Fibroblast of lung (primary cell): ENCODE measurements at regions not wholly inside any gene's neighbourhood (a gene's known extent, or its start where the extent isn't known, plus 50 kb on each side); places are given as distances from the start of the nearest gene placed in this dataset.

Source experiments
- DNase-seq, 2 donors: peaks; one replicate each; pipeline versions ENCODE4 v3.0.0 to v3.0.0-alpha.2; 2010; ENCODE audit warnings: low read depth in 2 of 2
- H2AFZ ChIP-seq: 2 replicates; pipeline ENCODE4 v1.5.1; 2012; ENCODE audit warnings: low read length, control low read depth, inconsistent platforms
- H3K27ac ChIP-seq: 2 replicates; pipeline ENCODE4 v1.5.1; 2011; ENCODE audit warnings: low read length, control low read depth; ENCODE audit not compliant: insufficient read depth
- H3K27me3 ChIP-seq: 2 replicates; pipeline ENCODE4 v1.5.1; 2011; ENCODE audit warnings: mild to moderate bottlenecking, low read length; ENCODE audit not compliant: control insufficient read depth, insufficient read depth
- H3K36me3 ChIP-seq: 2 replicates; pipeline ENCODE4 v1.5.1; 2011; ENCODE audit warnings: low read length; ENCODE audit not compliant: control insufficient read depth, insufficient read depth
- H3K4me1 ChIP-seq: 2 replicates; pipeline ENCODE4 v1.5.1; 2011; ENCODE audit warnings: low read length; ENCODE audit not compliant: control insufficient read depth, insufficient read depth; ENCODE audit errors: extremely low read depth
- H3K4me2 ChIP-seq: 2 replicates; pipeline ENCODE4 v1.5.1; 2011; ENCODE audit warnings: low read length, control low read depth; ENCODE audit not compliant: insufficient read depth; ENCODE audit errors: extremely low read depth
- H3K4me3 ChIP-seq, 4 experiments: fragments of 200-600 bp in 1 of 4; sonication (generic) in 1 of 4; replicated peaks in 1 of 4; 2 replicates each; pipeline ENCODE4 v1.5.1; 2011 to 2016; ENCODE audit warnings: low read length in 4 of 4, low read depth in 3 of 4, mild to moderate bottlenecking in 3 of 4, control low read depth in 2 of 4, inconsistent platforms in 1 of 4, mixed read lengths in 1 of 4; ENCODE audit not compliant: insufficient read depth in 1 of 4; ENCODE audit errors: control extremely low read depth in 1 of 4
- H3K79me2 ChIP-seq: 2 replicates; pipeline ENCODE4 v1.5.1; 2012; ENCODE audit warnings: mild to moderate bottlenecking, low read length, inconsistent platforms; ENCODE audit not compliant: control insufficient read depth, insufficient read depth
- H3K9ac ChIP-seq: 2 replicates; pipeline ENCODE4 v1.5.1; 2011; ENCODE audit warnings: mild to moderate bottlenecking, low read length, control low read depth; ENCODE audit not compliant: insufficient read depth
- H3K9me3 ChIP-seq: 2 replicates; pipeline ENCODE4 v1.5.1; 2012; ENCODE audit warnings: low read depth, low read length; ENCODE audit not compliant: control insufficient read depth, insufficient read depth
- H4K20me1 ChIP-seq: 2 replicates; pipeline ENCODE4 v1.5.1; 2011; ENCODE audit warnings: low read length; ENCODE audit not compliant: control insufficient read depth, insufficient read depth; ENCODE audit errors: extremely low read depth
- EZH2 ChIP-seq: IDR thresholded peaks from 2 replicates; pipeline ENCODE4 v1.5.1; 2012; ENCODE audit warnings: low read length, control low read depth, mild to moderate bottlenecking; ENCODE audit errors: missing control alignments
- TF ChIP-seq, protein P1 (sequence below), 2 donors: IDR thresholded peaks in 1 of 2; conservative IDR thresholded peaks in 1 of 2; 1 replicate in 1 of 2; 2 replicates in 1 of 2; pipeline ENCODE4 v1.5.1; 2011 to 2012; ENCODE audit warnings: low read length in 2 of 2, control low read depth in 1 of 2, inconsistent platforms in 1 of 2, low read depth in 1 of 2, mild to moderate bottlenecking in 1 of 2

DNA sequence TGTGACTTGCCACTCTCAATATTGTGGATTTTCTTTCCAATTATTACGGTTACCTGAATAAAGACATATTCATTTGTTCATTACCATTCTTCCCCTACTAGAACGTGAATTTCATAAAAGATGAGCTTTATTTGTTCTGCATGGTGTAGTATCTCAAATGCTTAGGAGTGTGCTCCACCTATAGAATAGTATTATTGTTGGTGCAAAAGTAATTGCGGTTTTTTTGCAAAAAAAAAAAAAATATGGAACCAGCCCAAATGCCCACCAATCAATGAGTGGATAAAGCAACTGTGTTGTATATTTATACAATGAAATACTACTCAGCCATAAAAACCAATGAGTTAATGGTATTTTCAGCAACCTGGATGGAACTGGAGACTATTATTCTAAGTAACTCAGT lies 525.5 kb upstream of the PRKX start:
- DNase-seq: no peak
- H3K27ac ChIP-seq: no peak overlapping the region
- no peaks in the 10 kb centered on the region for H3K4me1 ChIP-seq
- H3K4me2 ChIP-seq: no peak overlapping the region
- no peak overlapping the region for H2AFZ ChIP-seq
- no peak overlapping the region for H3K9ac ChIP-seq
- no peaks in the 10 kb centered on the region for H3K79me2 ChIP-seq
- no peaks in the 10 kb centered on the region for H3K36me3 ChIP-seq
- H3K4me3 ChIP-seq: no peak overlapping the region
- H3K9me3 ChIP-seq: no peaks in the 10 kb centered on the region
- TF ChIP-seq, protein P1, sequence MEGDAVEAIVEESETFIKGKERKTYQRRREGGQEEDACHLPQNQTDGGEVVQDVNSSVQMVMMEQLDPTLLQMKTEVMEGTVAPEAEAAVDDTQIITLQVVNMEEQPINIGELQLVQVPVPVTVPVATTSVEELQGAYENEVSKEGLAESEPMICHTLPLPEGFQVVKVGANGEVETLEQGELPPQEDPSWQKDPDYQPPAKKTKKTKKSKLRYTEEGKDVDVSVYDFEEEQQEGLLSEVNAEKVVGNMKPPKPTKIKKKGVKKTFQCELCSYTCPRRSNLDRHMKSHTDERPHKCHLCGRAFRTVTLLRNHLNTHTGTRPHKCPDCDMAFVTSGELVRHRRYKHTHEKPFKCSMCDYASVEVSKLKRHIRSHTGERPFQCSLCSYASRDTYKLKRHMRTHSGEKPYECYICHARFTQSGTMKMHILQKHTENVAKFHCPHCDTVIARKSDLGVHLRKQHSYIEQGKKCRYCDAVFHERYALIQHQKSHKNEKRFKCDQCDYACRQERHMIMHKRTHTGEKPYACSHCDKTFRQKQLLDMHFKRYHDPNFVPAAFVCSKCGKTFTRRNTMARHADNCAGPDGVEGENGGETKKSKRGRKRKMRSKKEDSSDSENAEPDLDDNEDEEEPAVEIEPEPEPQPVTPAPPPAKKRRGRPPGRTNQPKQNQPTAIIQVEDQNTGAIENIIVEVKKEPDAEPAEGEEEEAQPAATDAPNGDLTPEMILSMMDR (conservative IDR thresholded peaks at IDR 0.05 in 1 of 2, IDR thresholded peaks at IDR 0.05 in 1 of 2; ENCODE audit: low read depth in 1 of 2, low read length in 2 of 2): no peak
- no peak for TF ChIP-seq EZH2
- no peaks in the 10 kb centered on the region for H4K20me1 ChIP-seq
- no peaks in the 10 kb centered on the region for H3K27me3 ChIP-seq

GRCh38 chrX:4225086-4225485 lies 511.6 kb upstream of the PRKX start:
- no peak overlapping the region for H2AFZ ChIP-seq
- H3K79me2 ChIP-seq: no peaks in the 10 kb centered on the region
- TF ChIP-seq, protein P1 (conservative IDR thresholded peaks at IDR 0.05 in 1 of 2, IDR thresholded peaks at IDR 0.05 in 1 of 2; ENCODE audit: low read depth in 1 of 2, low read length in 2 of 2): no peak
- TF ChIP-seq EZH2: no peak
- no peak overlapping the region for H3K4me3 ChIP-seq
- no peaks in the 10 kb centered on the region for H3K9me3 ChIP-seq
- no peak overlapping the region for H3K9ac ChIP-seq
- no peak overlapping the region for H3K27ac ChIP-seq
- no peak overlapping the region for H3K4me2 ChIP-seq
- H4K20me1 ChIP-seq: no peaks in the 10 kb centered on the region
- H3K4me1 ChIP-seq: no peaks in the 10 kb centered on the region
- H3K27me3 ChIP-seq: no peaks in the 10 kb centered on the region
- no peaks in the 10 kb centered on the region for H3K36me3 ChIP-seq
- no peak for DNase-seq

GRCh38 chrX:4206941-4207340 lies 493.5 kb upstream of the PRKX start:
- no peaks in the 10 kb centered on the region for H3K9me3 ChIP-seq
- no peak overlapping the region for H3K27ac ChIP-seq
- no peak overlapping the region for H3K4me3 ChIP-seq
- H3K79me2 ChIP-seq: no peaks in the 10 kb centered on the region
- no peak for DNase-seq
- no peaks in the 10 kb centered on the region for H3K36me3 ChIP-seq
- no peak overlapping the region for H3K4me2 ChIP-seq
- TF ChIP-seq, protein P1 (conservative IDR thresholded peaks at IDR 0.05 in 1 of 2, IDR thresholded peaks at IDR 0.05 in 1 of 2; ENCODE audit: low read depth in 1 of 2, low read length in 2 of 2): no peak
- TF ChIP-seq EZH2: no peak
- H3K4me1 ChIP-seq: no peaks in the 10 kb centered on the region
- no peak overlapping the region for H2AFZ ChIP-seq
- no peaks in the 10 kb centered on the region for H3K27me3 ChIP-seq
- H3K9ac ChIP-seq: no peak overlapping the region
- H4K20me1 ChIP-seq: no peaks in the 10 kb centered on the region
